Tibial nerve (tissue), 4 donors: ENCODE measurements at regions not wholly inside any gene's neighbourhood (a gene's known extent, or its start where the extent isn't known, plus 50 kb on each side); places are given as distances from the start of the nearest gene placed in this dataset.

Experiments
- EP300 ChIP-seq, 2 donors: sonication (generic); formaldehyde crosslinking; IDR thresholded peaks; one replicate each; pipeline ENCODE4 v1.6.1; 2017; ENCODE audit warnings: antibody characterized with exemption in 2 of 2, mild to moderate bottlenecking in 1 of 2
- POLR2A ChIP-seq, 2 donors: fragments of 450-650 bp; IDR thresholded peaks; one replicate each; pipeline ENCODE4 v1.6.1; 2017; ENCODE audit warnings: antibody characterized with exemption in 2 of 2, mild to moderate bottlenecking in 2 of 2, moderate library complexity in 2 of 2
- TF ChIP-seq, protein P1 (sequence below), 5 experiments: fragments of 200-600 bp in 3 of 5; fragments of 450-650 bp in 2 of 5; sonication (generic) in 3 of 5; IDR thresholded peaks; one replicate each; pipeline ENCODE4 v1.5.1; 2016 to 2019; ENCODE audit warnings: antibody characterized with exemption in 5 of 5, mild to moderate bottlenecking in 3 of 5, moderate library complexity in 2 of 5

DNA sequence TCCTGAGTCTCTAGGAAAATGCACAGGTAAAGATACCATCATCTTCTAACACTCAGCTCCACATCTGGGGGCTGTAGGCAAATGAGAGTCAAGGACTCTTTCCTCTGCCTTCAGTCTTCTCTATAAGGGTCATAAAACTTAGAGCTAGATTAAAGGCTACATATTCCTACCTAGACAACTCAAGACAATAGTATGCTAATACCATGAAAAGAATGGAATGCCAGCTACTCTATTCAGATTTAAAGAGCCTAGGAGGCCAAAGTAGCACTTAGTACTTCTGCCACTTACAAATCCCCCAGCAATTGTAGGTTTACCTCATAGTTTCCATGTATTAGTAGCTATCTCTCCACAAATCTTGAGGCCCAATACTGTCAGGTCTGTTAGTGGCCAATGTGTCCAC, 453.0 kb downstream of the SLITRK5 start:
- TF ChIP-seq, protein P1, sequence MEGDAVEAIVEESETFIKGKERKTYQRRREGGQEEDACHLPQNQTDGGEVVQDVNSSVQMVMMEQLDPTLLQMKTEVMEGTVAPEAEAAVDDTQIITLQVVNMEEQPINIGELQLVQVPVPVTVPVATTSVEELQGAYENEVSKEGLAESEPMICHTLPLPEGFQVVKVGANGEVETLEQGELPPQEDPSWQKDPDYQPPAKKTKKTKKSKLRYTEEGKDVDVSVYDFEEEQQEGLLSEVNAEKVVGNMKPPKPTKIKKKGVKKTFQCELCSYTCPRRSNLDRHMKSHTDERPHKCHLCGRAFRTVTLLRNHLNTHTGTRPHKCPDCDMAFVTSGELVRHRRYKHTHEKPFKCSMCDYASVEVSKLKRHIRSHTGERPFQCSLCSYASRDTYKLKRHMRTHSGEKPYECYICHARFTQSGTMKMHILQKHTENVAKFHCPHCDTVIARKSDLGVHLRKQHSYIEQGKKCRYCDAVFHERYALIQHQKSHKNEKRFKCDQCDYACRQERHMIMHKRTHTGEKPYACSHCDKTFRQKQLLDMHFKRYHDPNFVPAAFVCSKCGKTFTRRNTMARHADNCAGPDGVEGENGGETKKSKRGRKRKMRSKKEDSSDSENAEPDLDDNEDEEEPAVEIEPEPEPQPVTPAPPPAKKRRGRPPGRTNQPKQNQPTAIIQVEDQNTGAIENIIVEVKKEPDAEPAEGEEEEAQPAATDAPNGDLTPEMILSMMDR (IDR thresholded peaks at IDR 0.05), result no peak
- no peak for TF ChIP-seq POLR2A (IDR thresholded peaks at IDR 0.05)
- TF ChIP-seq EP300 (IDR thresholded peaks at IDR 0.05), result no peak
